D721Med (cell line): ENCODE measurements at regions not wholly inside any gene's neighbourhood (a gene's known extent, or its start where the extent isn't known, plus 50 kb on each side); places are given as distances from the start of the nearest gene placed in this dataset.

Experiments
- DNase-seq: peaks from one replicate; pipeline ENCODE4 v3.0.0; 2011; ENCODE audit warnings: low spot score; ENCODE audit not compliant: insufficient read length
- FAIRE-seq: peaks from 2 replicates; lab custom pipeline; 2011; peaks lifted over from hg19 to GRCh38; lab: Jason Lieb, UNC
- CTCF ChIP-seq: IDR thresholded peaks from 2 replicates; pipeline ENCODE4 v1.5.1; 2012; ENCODE audit warnings: mild to moderate bottlenecking, control low read depth; ENCODE audit not compliant: insufficient read depth; ENCODE audit errors: missing control alignments

GRCh38 chr17:71933306-71933705 lies 187.5 kb upstream of the SOX9 start:
- TF ChIP-seq CTCF, result no peak
- FAIRE-seq (no peak), DNase-seq (no peak)

DNA sequence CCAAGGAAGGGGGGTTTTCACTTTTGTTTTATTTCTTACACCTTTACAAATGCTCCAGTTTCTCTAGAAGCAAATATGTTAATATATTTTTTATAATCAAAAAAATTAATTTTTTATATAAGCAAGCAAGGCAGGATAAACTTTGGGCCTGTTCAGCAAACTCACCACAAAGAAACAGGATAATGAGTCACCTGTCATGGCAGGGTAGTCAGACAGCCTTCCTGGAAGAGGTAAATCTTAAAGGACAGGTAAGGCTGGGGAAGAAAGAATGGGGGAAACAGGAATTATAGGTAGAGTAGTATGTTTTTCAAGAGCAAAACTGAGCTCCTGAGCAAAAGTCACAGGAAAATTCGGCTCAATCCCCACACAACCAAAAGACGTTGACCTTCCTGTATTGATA lies 186.3 kb upstream of the SOX9 start:
- FAIRE-seq (no peak), DNase-seq (no peak)
- TF ChIP-seq CTCF, result no peak

- TF ChIP-seq CTCF, result no peak
- DNase-seq (no peak), FAIRE-seq (no peak)
Measured at GRCh38 chr17:71935341-71935740, 185.5 kb upstream of the SOX9 start.

GRCh38 chr17:71936977-71937376 lies 183.8 kb upstream of the SOX9 start:
- FAIRE-seq (no peak), DNase-seq (no peak)
- no peak for TF ChIP-seq CTCF

GRCh38 chr17:71937914-71938313 lies 182.9 kb upstream of the SOX9 start:
- no peak for FAIRE-seq
- DNase-seq, result no peak
- no peak for TF ChIP-seq CTCF

DNA sequence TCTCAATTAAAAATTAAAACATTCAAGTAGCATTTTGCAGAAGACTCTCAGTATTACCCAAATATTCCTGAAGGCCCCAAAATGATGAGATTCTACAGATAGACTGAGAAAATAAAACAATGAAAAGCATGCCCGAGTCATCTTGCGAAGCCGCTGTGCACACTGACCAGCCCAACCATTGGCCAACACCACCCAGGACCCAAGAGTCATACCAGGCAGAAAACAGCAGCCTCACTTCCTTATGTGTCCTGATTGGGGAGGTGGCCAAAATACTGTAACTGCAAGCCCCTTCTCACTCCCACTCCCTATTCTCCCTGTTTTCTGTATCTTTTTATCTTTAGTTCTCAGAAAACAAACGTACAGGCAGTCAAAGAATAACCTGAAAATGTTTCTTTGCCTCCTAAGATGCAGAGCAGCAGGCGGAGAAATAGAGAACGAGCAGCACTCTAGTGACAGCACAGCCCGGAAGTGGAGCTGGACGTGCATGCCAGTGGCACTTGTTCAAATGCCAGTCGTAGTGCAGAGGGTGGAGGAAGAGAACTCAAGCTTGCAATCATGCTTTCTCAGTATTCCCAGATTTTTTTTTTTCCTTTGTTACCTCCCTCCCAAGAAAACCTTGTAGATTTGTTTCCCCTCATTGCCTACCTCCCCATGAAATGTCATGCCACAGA lies 182.3 kb upstream of the SOX9 start:
- TF ChIP-seq CTCF, result no peak
- DNase-seq (no peak), FAIRE-seq (no peak)

GRCh38 chr17:71941920-71942319 lies 178.9 kb upstream of the SOX9 start:
- no peak for DNase-seq
- FAIRE-seq, result no peak
- no peak for TF ChIP-seq CTCF
